HTR-8/SVneo (cell line): ENCODE measurements at regions not wholly inside any gene's neighbourhood (a gene's known extent, or its start where the extent isn't known, plus 50 kb on each side); places are given as distances from the start of the nearest gene placed in this dataset.

Experiments used
- DNase-seq: peaks from one replicate; pipeline ENCODE4 v3.0.0; 2011; ENCODE audit warnings: low spot score, mixed read lengths; ENCODE audit not compliant: insufficient read length
- FAIRE-seq: peaks from 2 replicates; lab custom pipeline; 2011; peaks lifted over from hg19 to GRCh38; lab: Jason Lieb, UNC

DNA sequence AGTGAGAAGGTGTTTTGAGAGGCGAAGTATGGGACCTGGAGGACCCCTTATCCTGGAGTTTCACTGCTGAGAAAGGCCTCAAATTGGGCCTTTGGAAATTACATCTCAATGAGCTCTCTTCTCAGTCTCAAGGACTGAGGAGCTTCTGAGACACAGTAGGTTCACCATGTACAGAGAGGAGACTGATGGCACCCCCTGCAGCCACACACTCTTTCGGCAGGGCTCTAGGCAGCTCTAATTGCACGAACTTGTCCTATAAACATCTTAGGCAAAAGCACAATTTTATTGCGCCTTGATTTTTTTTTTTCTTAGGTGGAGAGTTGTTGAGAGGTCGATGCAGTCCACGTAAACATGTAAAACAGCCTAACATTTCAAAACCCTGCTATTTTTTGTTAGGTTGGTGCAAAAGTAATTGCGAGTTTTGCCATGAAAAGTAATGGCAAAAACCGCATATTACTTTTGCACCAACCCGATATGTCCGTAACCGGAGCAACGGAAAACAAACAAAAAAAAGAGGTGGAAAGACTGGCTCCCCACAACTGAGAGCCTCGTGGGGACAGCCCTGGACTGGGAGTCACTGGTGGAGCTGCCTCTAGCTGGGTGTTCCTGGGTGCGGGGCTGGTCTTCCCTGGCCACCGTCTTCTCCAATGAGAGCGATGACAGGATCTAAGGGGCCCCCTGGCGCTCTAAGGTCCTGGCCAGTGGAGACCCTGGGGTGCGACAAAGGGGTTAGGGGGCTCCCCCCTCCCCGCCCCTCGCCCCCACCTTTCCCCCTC is 84.0 kb upstream of the EYA2 start:
- FAIRE-seq (no peak), DNase-seq (no peak)

DNA sequence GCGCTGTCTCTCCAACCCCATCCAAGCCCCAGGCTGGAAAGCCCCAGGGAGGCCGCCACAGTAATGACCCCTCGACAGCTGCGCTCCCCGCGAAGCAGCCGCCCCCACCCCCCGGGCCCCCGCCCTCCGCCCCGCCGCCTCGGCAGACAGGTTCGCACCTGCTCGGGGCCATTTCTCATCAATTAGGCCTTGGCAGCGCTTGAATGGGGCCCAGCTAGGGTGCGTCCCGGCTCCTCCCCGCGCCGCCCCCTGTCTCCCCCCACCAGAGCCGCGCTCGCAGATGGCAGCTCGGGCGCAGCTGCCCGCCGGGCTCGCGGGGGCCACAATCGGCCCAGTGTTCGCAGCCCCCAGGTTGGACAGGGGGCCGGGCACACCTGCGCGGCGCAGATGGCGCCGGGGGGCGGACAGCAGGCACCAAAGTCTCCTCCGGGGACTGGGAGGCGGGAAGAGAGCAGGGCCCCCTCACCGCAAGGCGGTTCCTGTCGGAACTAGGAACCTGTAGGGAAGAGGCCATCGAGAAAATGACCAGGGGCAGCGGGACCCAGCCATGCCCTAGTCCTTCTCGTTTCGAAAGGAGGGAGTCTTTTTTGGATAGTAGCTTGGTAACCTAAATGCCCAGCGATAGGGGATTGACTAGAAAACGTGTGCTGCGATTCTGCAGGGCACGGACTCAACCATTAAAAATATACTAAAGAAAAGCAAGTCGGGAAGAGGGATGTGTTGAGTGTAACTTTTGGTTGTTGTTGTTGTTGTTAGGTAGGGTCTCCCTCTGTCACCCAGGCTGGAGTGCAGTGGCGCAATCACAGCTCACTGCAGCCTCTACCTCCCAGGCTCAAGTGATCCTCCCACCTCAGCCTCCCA is 83.2 kb upstream of the EYA2 start:
- FAIRE-seq = no peak
- no peak for DNase-seq

DNA sequence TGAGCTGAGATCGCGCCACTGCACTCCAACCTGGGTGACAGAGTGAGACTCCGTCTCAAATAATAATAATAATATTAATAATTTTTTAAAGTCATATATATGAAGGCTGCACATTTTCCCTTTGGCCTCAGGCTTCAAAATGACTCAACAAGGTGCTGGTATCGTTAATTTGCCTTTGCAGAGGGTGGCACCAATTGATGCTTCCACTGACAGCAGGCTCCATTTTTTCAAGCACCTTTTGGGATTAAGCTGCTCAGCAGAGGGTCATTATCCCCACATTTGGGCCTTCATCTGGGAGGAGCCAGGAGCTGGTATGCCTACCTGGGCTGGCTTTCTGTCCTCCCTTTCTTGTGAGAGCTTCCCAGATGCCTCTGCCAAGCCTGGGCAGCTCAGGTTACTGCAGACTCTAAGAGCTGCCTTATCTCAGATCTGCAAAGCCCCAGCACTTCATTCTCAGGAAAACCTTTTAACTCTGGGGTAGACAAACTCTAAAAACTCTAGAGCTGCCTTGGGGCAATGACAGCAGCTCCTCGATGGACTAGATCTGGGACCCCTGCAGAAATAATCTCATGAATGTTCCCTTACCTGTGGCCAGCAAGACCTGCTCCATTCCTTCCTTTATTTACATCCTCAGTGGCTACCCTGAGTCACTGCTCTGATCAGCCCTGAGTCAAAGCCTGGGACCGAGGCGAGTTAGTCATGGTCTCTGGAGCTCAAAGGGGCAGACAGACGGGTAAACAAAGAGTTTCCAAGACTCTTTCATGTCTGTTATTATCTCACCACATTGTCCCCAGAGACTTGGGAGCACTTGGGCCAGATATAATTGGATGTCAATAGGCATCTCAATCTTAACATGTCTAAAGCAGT is 80.0 kb upstream of the EYA2 start:
- DNase-seq (peak; percentile 79), FAIRE-seq (peak; percentile 85)

DNA sequence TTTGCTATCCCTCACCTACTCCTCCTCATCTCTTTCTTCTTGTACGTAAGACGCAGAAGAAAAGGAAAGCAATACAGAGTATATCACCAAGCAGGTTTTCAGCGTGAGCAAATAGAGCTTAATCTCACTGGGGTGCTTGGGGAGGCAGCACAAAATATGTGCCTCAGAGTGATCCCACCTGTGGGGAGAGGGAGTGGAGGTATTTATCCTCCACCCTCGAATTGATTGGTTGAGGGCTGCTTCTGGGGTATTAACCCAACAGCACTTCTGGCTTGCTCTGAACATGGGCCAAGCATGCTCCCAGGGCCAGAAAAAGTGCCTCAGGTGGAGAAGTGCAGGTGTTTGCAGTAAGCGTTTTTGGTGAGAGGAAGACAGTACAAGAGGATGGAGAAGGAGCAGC is 78.5 kb upstream of the EYA2 start:
- FAIRE-seq (peak; percentile 40), DNase-seq (no peak)

DNA sequence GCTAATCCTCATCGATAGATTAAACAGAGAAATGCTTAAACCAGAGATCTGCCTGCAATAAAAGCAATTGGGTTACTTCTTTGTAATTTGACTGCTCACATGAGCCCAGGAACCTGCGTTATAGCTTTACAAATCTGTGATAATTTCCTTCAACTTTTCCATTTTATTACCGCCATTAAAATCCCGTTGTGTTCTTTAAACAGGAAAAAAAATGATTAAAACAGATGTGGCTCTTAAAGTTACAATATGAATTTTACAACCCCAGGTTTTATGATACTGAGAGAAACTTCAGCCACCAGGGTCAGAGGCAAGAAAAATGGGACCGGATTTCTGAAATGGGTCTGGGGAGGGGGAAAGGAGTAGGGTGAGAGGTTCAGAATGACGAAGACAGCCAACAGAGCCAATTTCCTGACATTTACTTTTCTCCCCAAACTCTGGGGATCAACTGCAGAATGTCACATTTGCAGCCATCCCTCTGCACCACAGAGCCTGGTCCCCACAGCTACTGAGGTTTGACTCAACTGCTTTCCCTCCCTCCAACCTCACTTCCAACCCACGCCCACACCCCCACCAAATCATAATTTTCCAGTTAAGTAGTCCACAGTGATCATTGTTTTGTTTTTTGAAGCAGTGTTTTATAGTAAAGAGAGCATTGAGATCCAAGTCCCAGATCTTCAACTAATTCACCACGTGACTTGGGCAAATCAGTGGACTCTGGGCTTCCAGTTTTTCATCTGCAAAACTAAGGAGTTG is 77.6 kb upstream of the EYA2 start:
- no peak for FAIRE-seq
- DNase-seq = no peak

DNA sequence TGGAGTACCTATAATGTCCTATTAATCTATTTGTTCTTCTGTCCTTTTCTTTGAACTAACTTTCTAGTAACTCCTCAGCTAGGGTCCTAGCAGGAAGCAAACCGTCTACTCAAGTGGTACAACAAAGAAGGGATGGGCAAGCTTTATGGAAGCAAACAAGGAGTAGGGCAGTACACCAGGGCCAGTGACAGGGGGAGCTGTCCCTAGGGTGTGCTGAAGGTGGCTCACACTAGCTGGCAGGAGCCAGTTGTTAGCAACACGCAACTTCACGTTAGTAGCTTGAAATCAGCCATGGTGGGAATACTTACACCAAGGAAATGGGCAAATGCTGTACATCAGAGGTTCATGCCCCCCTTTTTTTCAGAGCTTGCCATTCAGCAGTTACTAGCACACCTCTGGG is 74.0 kb upstream of the EYA2 start:
- DNase-seq = no peak
- FAIRE-seq = peak; percentile 81

DNA sequence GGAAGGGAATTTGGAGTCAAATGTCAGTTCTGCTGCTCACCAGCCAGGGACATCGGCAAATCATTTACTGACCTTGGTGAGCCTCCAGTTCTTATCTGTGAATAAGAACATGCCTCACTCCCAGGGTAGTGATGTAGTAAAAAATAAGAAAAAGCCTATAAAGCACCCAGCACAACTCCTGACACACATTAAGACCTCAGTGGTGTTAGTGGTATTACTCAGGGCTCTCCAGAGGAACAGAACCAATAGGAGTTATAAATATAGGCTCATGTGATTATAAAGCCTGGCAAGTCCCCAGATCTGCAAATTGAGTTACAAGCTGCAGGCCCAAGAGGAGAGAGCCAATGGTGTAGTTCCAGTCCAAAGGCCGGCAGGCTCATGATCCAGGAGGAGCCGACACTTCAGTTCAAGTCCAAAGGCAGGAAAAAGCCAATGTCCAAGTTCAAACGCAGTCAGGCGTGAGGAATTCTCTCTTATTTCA is 71.3 kb upstream of the EYA2 start:
- DNase-seq (no peak), FAIRE-seq (peak; percentile 33)

DNA sequence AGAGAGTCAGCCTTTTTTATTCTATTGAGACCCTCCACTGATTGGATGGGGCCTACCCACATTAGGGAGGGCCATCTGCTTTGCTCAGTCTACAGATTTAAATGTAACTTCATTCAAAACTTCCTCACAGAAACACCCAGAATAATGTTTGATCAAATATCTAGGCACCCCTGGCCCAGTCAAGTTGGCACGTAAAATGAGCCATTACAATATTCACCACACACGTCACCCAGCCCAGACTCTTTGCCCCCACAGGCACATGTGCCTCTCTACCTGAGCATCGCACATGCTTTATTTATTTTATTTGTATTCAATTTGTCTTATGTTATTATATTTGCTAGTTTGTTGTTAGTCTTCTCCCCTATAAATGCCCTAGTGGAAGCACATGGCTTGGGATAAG is 70.9 kb upstream of the EYA2 start:
- DNase-seq = no peak
- peak; percentile 63 for FAIRE-seq

DNA sequence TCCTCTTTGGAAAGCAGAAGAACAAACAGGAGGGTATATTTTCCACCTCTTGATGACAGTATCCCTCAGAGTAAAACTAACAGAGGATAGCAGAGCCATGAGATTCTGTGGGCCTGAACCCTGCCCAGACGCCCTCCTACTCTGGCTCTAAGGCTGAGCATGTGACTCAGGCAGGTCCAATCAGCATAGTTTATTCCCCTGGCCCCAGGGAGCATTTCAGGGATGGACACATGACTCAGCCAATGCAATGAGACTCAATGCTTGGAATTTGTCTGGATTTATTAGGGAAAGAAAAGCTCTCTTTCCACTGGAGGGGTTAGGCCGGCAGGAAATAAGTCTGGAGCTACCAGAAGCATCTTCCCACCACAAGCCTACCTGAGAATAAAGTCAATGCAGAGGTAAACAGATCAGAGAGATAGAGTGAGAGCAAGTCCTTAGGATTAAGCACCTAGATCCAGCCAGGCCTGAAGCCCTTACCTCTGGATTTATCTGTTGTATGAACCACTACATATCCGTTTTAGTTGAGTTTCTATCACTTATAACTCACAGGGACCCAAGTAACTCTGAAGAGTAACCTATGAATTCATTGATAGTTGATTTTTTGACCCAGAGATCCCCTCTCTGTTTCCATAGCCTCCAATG is 68.2 kb upstream of the EYA2 start:
- FAIRE-seq (no peak), DNase-seq (no peak)

DNA sequence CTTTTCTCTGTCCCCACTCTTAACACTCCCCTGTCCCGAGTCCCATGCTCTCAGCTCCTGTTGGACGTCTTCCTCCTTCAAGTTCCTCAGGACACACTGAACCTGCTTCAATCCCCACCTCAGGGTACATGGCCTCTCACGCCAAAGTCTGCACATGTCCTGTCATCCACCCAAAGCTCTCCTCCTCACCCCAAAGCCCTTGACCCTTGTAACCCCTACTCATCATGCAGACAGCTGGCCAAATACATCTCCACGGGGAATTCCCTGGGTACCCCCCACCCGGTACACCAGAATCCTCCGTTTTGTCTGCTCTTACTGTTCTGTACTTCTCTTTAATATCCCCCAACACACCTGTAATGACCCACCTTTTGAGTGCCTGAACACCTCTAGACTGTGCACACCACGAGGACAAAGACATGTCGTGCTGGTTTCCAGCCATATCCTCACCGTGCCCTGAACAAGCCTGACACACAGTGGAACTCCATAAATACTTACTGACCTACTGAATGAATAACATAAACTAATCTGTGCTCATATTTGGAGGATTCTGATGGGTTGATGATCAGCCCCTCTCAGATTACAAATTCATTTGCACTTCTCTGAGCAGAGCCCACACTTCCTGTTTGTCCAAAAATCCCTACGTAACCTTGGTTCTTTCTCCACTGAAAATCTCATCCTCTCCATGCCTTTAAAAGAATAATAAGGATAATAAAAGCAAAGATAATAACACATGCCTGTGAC is 66.8 kb upstream of the EYA2 start:
- DNase-seq = no peak
- peak; percentile 90 for FAIRE-seq

DNA sequence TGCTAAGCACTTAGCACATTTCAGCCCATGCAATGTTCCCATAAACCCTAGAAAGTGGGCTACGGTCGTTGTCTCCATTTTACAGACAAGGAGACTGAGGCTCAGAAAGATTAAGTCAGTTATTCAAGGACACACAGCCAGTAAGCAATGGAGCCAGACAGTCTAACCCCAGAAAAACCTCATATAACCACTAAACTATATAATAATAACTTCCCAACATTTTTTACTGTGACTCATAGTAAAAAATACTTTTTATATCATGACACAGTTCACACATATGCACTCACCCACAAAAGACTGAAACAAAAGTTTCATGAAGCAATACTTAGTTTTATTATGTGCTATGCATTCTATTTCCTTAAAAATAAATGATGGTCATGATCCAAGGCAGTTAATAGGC is 66.2 kb upstream of the EYA2 start:
- peak; percentile 4 for FAIRE-seq

DNA sequence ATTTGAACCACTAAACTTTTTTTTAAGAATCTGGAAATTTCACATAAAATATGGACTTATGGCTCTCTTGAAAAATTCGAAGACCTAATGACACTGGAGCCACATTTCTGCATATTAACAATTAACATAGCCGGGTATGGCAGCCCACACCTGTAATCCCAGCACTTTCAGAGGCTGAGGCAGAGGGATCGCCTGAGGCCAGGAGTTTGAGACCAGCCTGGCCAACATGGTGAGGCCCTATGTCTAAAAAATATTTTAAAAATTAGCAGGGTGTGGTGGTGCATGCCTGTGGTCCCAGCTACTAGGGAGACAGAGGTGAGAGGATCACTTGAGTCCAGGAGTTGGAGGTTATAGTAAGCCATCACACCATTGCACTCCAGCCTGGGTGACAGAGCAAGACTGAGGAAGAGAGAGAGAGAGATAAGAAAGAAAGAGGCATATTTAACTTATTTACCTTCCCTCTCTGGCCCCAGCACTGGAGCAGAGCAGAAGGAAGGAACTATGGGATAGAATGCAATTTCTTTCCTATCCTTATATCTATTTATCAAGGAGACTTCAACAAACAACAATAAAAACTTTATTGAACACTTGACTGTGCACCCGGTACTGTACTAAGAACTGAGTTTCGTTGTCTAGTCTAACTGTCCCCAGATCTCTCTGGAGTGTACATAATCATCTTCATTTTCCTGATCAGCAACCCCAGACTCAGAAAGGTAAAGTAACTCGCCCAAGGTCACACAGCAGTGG is 63.6 kb upstream of the EYA2 start:
- DNase-seq = no peak
- FAIRE-seq = peak; percentile 69

More for the DNA sequence above, 66.2 kb upstream of the EYA2 start:
- DNase-seq = no peak

DNA sequence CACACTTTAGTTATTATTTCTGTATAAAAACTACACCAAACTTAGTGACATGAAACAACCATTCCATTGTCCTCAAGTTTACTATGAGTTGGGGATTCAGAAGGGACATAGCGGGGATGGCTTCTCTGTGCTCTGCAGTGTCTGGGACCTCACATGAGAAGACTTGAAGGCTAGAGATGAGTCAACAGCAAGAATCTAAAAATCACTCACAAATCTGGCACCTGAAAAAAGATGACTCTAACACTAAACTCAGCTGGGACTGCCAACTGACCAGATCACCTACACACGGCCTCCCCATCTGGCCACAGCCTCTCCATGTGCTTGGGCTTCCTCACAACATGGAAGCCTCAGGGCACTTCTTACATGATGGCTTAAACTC is 63.0 kb upstream of the EYA2 start:
- no peak for FAIRE-seq
- no peak for DNase-seq

DNA sequence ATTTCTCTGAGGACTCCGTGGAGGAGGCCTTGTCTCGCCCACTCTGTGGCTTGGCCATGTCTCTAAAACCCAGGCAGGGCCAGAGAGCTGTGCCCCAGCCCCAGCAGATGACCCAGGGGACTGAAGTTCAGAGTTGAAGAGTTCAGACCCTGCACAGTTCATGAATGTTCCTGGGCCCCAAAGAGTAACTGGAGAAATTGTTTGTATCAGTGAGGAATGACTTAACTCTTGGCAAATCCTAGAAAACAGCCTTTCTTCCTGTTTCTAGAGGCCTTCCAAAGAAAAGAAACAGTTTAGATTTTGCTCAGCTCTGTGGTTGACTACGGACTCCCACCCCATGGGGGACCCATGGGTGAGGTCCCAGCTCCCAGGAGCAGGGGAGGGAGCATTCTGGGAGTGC is 62.1 kb upstream of the EYA2 start:
- FAIRE-seq (no peak), DNase-seq (no peak)

DNA sequence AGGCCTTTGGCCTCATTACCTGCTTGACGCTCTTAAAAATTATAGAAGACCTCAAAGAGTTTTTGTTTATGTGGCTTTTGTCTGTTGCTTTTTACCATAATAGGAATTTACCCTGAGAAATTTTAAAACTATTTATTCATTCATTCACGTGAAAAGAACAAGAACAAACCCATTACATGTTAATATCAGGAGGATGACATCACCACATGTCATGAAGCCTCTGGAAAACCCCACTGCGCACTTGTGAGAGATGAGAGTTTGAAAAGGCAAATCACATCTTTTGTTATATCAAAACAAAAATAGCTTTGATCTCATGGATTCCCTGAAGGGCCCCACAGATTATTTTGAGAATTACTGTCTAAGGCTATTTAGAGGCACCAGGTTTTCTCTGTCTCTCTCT is 61.3 kb upstream of the EYA2 start:
- FAIRE-seq (no peak), DNase-seq (no peak)

DNA sequence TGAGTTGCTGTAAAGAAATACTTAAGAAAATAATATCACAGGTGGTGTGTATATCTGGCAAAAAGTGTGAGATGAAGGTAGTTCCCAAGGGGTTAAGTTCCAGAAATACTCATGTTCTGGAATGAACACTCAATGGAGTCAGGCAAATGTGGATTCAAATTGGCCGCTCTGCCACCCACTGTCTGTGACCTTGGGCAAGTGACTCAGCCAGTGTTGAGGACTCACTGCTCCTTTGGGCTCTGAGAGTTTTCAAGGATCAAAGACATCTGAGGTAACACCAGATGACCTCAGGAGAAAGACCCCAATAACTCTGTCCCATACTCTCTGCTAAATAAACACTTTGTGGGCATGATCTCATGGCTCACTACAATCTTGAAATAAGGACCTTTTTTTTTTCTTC is 59.2 kb upstream of the EYA2 start:
- peak; percentile 33 for FAIRE-seq
- DNase-seq = no peak

DNA sequence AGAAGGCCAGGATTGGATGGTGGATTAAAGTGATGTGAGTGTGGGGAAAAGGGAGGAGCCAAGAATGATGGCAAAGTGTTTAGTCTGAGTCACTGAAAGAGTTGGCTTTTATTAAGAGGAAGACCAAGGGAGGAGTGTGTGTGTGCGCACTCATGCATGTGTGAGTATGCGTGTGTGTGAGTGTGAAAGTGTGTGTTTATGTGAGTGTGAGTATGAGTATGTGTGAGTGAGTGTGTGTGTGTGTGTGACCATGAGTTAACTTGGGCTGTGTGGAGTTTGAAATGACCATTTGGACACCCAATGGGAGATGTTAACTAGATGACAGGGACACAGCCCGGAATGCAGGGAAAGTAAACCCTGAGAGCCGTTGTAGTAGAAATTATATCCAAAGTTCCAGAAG is 57.6 kb upstream of the EYA2 start:
- no peak for DNase-seq
- FAIRE-seq = peak; percentile 91

DNA sequence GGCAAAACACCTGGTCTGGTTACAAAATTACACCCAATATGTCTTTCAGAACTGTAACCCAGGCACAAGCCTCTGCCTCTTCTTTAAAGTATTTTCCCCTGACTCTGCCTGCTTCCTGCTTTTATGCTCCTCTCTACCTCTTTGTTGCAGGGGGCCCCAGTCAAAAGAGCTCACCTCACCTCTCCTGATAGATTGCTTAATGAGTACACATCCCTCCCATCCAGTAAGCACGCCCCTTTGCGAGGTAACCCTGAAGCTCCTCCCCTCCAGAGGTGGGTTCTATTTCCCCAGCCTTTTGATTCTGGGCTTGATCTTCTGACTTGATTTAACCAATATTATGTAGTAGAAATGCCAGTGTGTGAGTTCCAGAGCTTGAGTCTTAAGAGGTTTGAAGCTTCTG is 56.6 kb upstream of the EYA2 start:
- no peak for FAIRE-seq
- no peak for DNase-seq
